AG04449 (cell line): ENCODE measurements at regions not wholly inside any gene's neighbourhood (a gene's known extent, or its start where the extent isn't known, plus 50 kb on each side); places are given as distances from the start of the nearest gene placed in this dataset.

Source experiments
- CTCF ChIA-PET: fragments of 350-600 bp; formaldehyde crosslinking; extraction: SDS; loops from one replicate; lab custom pipeline; 2021; ENCODE audit warnings: antibody characterized with exemption; lab: Yijun Ruan, JAX
- POLR2A ChIA-PET: fragments of 400-600, 350-600 bp; formaldehyde crosslinking; extraction: SDS; loops from one replicate; lab custom pipeline; 2020; ENCODE audit warnings: antibody characterized with exemption, inconsistent platforms; lab: Yijun Ruan, JAX
- DNase-seq: peaks from one replicate; pipeline ENCODE4 v3.0.0-alpha.2; 2010; ENCODE audit warnings: low read depth, low spot score
- H3K4me3 ChIP-seq: 2 replicates; pipeline ENCODE4 v1.5.1; 2011; ENCODE audit warnings: low read depth, mild to moderate bottlenecking, control low read depth, low read length
- TF ChIP-seq, protein P1 (sequence below): IDR thresholded peaks from one replicate; pipeline ENCODE4 v1.5.1; 2011; ENCODE audit warnings: mild to moderate bottlenecking, moderate library complexity, low read length, control low read depth, inconsistent platforms; ENCODE audit not compliant: insufficient read depth; ENCODE audit errors: missing control alignments

DNA sequence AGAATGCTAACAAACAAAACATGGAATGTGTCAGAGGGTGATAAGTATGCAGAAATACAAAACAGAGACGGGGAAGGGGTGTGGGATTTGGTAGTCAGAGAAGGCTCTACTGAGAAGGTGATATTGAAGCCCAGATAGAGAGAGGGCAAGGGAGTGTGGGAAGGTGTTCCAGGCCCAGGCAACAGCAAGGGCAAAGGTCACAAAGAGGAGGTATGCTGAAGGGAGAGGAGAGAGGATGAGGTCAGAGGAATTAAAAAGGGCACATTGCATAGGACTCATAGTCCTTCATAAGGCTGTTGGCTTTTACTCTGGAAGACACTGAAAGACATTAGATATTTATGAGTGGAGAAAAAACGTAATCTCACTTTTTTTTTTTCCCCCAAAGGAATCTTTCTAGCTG is 82.6 kb upstream of the TNIP3 start:
- CTCF ChIA-PET = interaction anchor here (10.6 kb wide), 1 partner anchor 57 kb away, joined by 173 read pairs; no protein-coding TSS in a partner anchor
- TF ChIP-seq, protein P1, sequence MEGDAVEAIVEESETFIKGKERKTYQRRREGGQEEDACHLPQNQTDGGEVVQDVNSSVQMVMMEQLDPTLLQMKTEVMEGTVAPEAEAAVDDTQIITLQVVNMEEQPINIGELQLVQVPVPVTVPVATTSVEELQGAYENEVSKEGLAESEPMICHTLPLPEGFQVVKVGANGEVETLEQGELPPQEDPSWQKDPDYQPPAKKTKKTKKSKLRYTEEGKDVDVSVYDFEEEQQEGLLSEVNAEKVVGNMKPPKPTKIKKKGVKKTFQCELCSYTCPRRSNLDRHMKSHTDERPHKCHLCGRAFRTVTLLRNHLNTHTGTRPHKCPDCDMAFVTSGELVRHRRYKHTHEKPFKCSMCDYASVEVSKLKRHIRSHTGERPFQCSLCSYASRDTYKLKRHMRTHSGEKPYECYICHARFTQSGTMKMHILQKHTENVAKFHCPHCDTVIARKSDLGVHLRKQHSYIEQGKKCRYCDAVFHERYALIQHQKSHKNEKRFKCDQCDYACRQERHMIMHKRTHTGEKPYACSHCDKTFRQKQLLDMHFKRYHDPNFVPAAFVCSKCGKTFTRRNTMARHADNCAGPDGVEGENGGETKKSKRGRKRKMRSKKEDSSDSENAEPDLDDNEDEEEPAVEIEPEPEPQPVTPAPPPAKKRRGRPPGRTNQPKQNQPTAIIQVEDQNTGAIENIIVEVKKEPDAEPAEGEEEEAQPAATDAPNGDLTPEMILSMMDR = no peak
- DNase-seq = no peak
- POLR2A ChIA-PET = no interaction called here
- no peak overlapping the region for H3K4me3 ChIP-seq

DNA sequence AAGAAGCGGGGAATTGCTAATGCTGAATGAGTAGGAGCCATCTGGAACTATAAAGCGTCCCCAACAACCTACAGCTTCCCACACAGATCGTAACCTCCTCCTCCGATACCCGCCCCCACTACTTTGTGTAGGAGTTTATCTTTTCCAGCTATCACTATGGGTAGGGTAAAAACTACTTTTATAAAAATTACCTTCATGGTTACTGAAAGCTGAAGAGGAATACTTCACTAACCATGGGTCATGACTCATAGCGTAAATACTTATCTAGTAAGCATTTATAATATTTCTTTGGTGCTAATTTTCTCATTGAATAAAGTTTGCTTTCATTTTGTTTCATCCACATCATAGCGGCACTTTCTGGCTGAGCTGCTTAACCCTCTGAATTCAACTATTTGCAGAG is 79.4 kb upstream of the TNIP3 start:
- peak overlapping the region; percentile 25; the same call in 1 of the 2 replicates for H3K4me3 ChIP-seq
- ChIA-PET CTCF (interaction anchor here (1.1 to 2.8 kb wide), 4 partner anchors 8 to 51 kb away, joined by 3 to 17 read pairs (median 9); no protein-coding TSS in a partner anchor), POLR2A (no interaction called here)
- DNase-seq = no peak
- TF ChIP-seq, protein P1 = no peak

DNA sequence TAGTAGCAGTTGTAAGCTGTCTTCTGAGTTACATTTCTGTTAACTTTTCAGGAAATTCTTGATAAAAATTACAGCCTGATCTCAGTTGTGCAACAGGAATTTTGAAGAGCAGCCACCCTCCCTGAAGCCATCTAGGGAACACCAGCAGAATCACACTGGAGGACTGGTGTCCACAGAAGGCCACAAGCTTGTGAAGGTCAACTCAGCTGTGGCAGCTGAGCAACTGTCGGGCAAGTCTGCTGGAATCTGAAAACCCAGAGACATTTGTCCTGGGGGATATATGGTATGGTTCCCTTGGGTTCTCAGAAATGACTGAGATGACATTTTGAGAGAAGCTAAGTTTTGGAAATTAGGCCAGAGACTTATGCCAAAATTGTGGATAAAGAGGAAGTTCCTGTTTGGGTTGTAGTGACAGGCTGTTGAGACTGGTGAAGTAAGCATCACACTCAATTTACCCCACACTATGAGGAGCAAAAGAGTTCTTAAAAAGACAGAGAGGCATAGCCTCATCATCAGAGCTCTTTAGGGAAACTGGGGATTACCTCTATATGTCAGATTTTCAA is 78.1 kb upstream of the TNIP3 start:
- CTCF ChIA-PET = interaction anchor here (2.8 kb wide), 2 partner anchors 9 to 50 kb away, joined by 15 to 17 read pairs; no protein-coding TSS in a partner anchor
- TF ChIP-seq, protein P1 = no peak
- H3K4me3 ChIP-seq = no peak overlapping the region
- POLR2A ChIA-PET = no interaction called here
- no peak for DNase-seq

DNA sequence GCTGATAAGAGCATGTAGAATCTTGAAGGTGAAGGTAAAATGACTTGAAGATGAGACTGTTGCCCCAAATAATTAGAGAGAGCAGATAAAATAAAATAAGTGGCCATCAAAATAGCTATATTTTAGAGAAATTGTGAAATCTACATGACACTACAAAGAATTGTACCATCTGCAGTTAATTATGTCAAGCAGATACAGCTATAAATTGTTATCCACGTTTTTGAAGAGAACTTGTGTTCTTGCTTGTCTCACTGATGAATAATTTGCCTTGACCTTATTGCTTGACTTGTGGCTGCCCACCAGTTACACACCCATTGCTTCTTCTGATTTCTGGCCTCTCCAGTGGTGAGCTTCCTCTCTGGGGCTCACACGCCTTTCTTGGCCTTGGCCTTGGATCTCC is 75.8 kb upstream of the TNIP3 start:
- ChIA-PET CTCF (interaction anchor here (0.6 kb wide), 1 partner anchor 12 kb away, joined by 3 read pairs; no protein-coding TSS in a partner anchor), POLR2A (no interaction called here)
- DNase-seq = no peak
- TF ChIP-seq, protein P1 = no peak
- H3K4me3 ChIP-seq = no peak overlapping the region

DNA sequence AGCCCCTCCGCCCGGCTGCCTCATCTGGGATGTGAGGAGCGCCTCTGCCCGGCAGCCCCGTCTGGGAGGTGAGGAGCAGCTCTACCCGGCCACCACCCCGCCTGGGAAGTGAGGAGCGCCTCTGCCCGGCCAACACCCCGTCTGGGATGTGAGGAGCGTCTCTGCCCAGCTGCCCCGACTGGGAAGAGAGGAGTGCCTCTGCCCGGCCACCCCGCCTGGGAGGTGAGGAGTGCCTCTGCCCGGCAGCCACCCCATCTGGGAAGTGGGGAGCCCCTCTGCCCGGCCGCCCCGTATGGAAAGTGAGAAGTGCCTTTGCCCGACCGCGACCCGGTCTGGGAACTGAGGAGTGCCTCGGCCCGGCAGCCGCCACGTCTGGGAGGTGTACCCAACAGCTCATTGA is 74.3 kb upstream of the TNIP3 start:
- CTCF ChIA-PET = no interaction called here

DNA sequence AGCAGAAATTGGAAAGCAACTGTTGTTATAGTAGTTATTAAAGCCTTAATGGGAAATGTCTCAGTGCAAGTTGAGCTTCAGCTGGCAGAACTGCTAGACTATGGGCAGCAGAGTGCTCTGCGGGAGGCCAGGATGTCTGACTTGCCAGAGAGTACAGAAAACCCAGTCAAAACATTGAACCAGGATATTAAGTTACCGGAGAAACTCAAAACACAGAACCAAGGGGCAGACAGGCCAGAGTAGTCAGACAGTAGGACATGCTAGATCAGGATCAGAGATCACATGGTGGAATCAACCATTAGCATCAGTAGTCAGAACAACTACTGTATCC is 72.9 kb upstream of the TNIP3 start:
- TF ChIP-seq, protein P1 = no peak
- ChIA-PET CTCF (no interaction called here), POLR2A (no interaction called here)
- H3K4me3 ChIP-seq = no peak overlapping the region
- no peak for DNase-seq

More for the DNA sequence above, 74.3 kb upstream of the TNIP3 start:
- DNase-seq = no peak
- TF ChIP-seq, protein P1 = no peak
- no peak overlapping the region for H3K4me3 ChIP-seq
- POLR2A ChIA-PET = no interaction called here
